ENCODE measurements at regions not wholly inside any gene's neighbourhood (a gene's known extent, or its start where the extent isn't known, plus 50 kb on each side); places are given as distances from the start of the nearest gene placed in this dataset.

- DNase-seq (ENCODE audit: extremely low spot score) = no peak
- CTCF ChIA-PET = no interaction called here
- TF ChIP-seq, protein P1, sequence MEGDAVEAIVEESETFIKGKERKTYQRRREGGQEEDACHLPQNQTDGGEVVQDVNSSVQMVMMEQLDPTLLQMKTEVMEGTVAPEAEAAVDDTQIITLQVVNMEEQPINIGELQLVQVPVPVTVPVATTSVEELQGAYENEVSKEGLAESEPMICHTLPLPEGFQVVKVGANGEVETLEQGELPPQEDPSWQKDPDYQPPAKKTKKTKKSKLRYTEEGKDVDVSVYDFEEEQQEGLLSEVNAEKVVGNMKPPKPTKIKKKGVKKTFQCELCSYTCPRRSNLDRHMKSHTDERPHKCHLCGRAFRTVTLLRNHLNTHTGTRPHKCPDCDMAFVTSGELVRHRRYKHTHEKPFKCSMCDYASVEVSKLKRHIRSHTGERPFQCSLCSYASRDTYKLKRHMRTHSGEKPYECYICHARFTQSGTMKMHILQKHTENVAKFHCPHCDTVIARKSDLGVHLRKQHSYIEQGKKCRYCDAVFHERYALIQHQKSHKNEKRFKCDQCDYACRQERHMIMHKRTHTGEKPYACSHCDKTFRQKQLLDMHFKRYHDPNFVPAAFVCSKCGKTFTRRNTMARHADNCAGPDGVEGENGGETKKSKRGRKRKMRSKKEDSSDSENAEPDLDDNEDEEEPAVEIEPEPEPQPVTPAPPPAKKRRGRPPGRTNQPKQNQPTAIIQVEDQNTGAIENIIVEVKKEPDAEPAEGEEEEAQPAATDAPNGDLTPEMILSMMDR (IDR thresholded peaks at IDR 0.05; ENCODE audit: control extremely low read depth, extremely low read depth, low read depth, missing control alignments) = no peak
Measured at GRCh38 chrX:16222151-16222550, 54.9 kb downstream of the MAGEB17 start.

GRCh38 chrX:16223385-16223784 lies 56.1 kb downstream of the MAGEB17 start:
- CTCF ChIA-PET = no interaction called here
- POLR2A ChIA-PET = no interaction called here
- TF ChIP-seq, protein P1 (IDR thresholded peaks at IDR 0.05; ENCODE audit: control extremely low read depth, extremely low read depth, low read depth, missing control alignments) = no peak
- DNase-seq (ENCODE audit: extremely low spot score) = no peak

More at GRCh38 chrX:16222151-16222550, 54.9 kb downstream of the MAGEB17 start:
- POLR2A ChIA-PET = no interaction called here

GRCh38 chrX:16239211-16239610 lies 71.9 kb downstream of the MAGEB17 start:
- TF ChIP-seq, protein P1 (IDR thresholded peaks at IDR 0.05; ENCODE audit: control extremely low read depth, extremely low read depth, low read depth, missing control alignments) = no peak
- ChIA-PET CTCF (no interaction called here), POLR2A (no interaction called here)
- no peak for DNase-seq (ENCODE audit: extremely low spot score)

- ChIA-PET CTCF (no interaction called here), POLR2A (no interaction called here)
- TF ChIP-seq, protein P1 (IDR thresholded peaks at IDR 0.05; ENCODE audit: control extremely low read depth, extremely low read depth, low read depth, missing control alignments) = no peak
- no peak for DNase-seq (ENCODE audit: extremely low spot score)
Measured at GRCh38 chrX:16240231-16240905, 73.1 kb downstream of the MAGEB17 start.

GRCh38 chrX:16240968-16241367 lies 73.7 kb downstream of the MAGEB17 start:
- CTCF ChIA-PET = no interaction called here
- DNase-seq (ENCODE audit: extremely low spot score) = no peak
- TF ChIP-seq, protein P1 (IDR thresholded peaks at IDR 0.05; ENCODE audit: control extremely low read depth, extremely low read depth, low read depth, missing control alignments) = no peak
- POLR2A ChIA-PET = no interaction called here

DNA sequence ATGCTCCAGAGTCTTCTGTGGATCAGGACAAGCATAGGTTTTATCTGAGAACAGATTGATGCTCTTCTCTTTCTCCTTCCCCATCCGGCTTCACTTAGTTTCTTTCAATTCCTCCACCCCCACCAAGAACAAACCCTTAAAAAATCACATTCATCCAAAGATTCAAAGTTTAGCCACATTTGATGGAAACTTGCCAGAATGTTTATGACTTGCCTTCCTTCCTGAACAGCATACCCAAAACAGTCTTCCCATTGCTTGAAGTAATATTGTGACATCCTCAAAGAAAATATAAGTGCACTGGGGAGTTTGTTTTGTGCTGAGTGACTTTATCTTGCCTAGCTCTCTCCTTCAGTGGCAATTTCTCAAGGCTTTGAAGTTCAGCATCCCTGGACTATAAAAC lies 83.0 kb downstream of the MAGEB17 start:
- TF ChIP-seq, protein P1 (IDR thresholded peaks at IDR 0.05; ENCODE audit: control extremely low read depth, extremely low read depth, low read depth, missing control alignments) = no peak
- POLR2A ChIA-PET = no interaction called here
- CTCF ChIA-PET = no interaction called here
- DNase-seq (ENCODE audit: extremely low spot score) = no peak

Data from GM10248 (cell line).